ENCODE measurements at regions not wholly inside any gene's neighbourhood (a gene's known extent, or its start where the extent isn't known, plus 50 kb on each side); places are given as distances from the start of the nearest gene placed in this dataset.
"Not testable (repeated sequence)": the region's sequence is repeated elsewhere in the genome, so short reads cannot be mapped to it uniquely, and the experiment has no call there.

- TF ChIP-seq JUND (IDR thresholded peaks at IDR 0.05; ENCODE audit: low read depth, low read length) (no peak), IRF4 (IDR thresholded peaks at IDR 0.05; ENCODE audit: low read depth, low read length) (no peak), SREBF2 (IDR thresholded peaks at IDR 0.05; ENCODE audit: low read length) (no peak), CEBPZ (IDR thresholded peaks at IDR 0.05; ENCODE audit: low read depth, low read length) (no peak), RB1 (IDR thresholded peaks at IDR 0.05; ENCODE audit: borderline replicate concordance) (no peak)
Observed at GRCh38 chr14:99996951-99997571, 68.2 kb upstream of the EVL start (continued).

- ATAC-seq; in situ Hi-C loops (cut with MboI); DNase-seq (ENCODE audit: low read depth, low spot score); H3K9me3 ChIP-seq (replicated peaks; ENCODE audit: control insufficient read depth, insufficient read depth, low read length); H2AFZ ChIP-seq (ENCODE audit: control insufficient read depth, low read depth, low read length); FAIRE-seq; H3K36me3 ChIP-seq (ENCODE audit: control insufficient read depth in 2 of 2, insufficient read depth in 2 of 2, low read length in 1 of 2); intact Hi-C loops (cut with micrococcal nuclease; ENCODE audit: unreplicated experiment); H3K9ac ChIP-seq (ENCODE audit: control insufficient read depth, insufficient read depth, low read length); H3K4me1 ChIP-seq (ENCODE audit: control insufficient read depth, insufficient read depth, low read length); H3K79me2 ChIP-seq (ENCODE audit: control insufficient read depth, insufficient read depth, low read length); H3K4me2 ChIP-seq (ENCODE audit: control insufficient read depth, insufficient read depth); H3K27me3 ChIP-seq (replicated peaks in 1 of 2; ENCODE audit: control insufficient read depth in 2 of 2, insufficient read depth in 2 of 2, low read length in 1 of 2); H3K27ac ChIP-seq (ENCODE audit: control insufficient read depth, insufficient read depth); H3K4me3 ChIP-seq; BruUV-seq (replicated peaks); H4K20me1 ChIP-seq (ENCODE audit: control insufficient read depth, insufficient read depth): not testable (repeated sequence)
- CTCF ChIA-PET = interaction anchor here (0.8 to 1.2 kb wide), 2 partner anchors 14 to 193 kb away, joined by 3 read pairs; no protein-coding TSS in a partner anchor
- POLR2A ChIA-PET = interaction anchor here (0.6 to 1.3 kb wide), 2 partner anchors 11 to 39 kb away, joined by 3 read pairs; no protein-coding TSS in a partner anchor
- WGBS (ENCODE audit: insufficient coverage, insufficient replicate concordance, low lambda C conversion rate, missing lambda C conversion rate) = 70% methylated on average over 11 of the region's 15 CpGs
- SMC1A ChIA-PET (ENCODE audit: uncharacterized antibody, unreplicated experiment) = interaction anchor here (0.9 to 1.2 kb wide), 3 partner anchors 19 to 58 kb away, joined by 3 read pairs; no protein-coding TSS in a partner anchor
- RAD21 ChIA-PET (ENCODE audit: unreplicated experiment) = interaction anchor here (0.7 to 1.9 kb wide), 2 partner anchors 38 to 65 kb away, joined by 3 to 5 read pairs; partner anchors contain the start of gene EVL
Observed at GRCh38 chr14:100000398-100000797, 64.8 kb upstream of the EVL start.
